ENCODE measurements at regions not wholly inside any gene's neighbourhood (a gene's known extent, or its start where the extent isn't known, plus 50 kb on each side); places are given as distances from the start of the nearest gene placed in this dataset.

DNA sequence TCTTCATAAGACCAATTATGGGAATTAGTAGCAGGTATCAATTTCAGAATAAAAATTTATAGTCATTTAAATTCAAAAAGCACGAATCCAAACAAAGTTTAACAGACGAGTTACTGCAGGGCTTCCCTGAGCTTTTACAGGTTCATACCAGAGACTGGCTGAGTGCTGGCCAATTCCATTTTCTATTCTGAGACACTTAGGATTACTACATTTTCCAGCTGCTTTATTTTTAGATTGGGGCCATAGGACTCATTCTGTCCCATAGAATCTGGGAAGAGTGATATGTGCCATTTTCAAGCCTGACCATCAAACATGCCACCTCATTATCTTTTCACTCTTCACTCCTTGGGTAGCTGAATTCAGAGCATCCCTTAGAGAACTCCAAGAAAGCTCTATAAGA, 410.7 kb downstream of the DNAH5 start:
- H3K36me3 Mint-ChIP-seq, result no peaks in the 10 kb centered on the region
- CTCF ChIA-PET, result no interaction called here
- H3K9me3 Mint-ChIP-seq, result peaks cover 7% of the 10 kb centered on the region
- no peak overlapping the region for H3K4me3 Mint-ChIP-seq
- no peak overlapping the region for H3K27ac Mint-ChIP-seq
- H3K4me1 Mint-ChIP-seq, result no peaks in the 10 kb centered on the region
- no peaks in the 10 kb centered on the region for H3K27me3 Mint-ChIP-seq
- no peak for DNase-seq

DNA sequence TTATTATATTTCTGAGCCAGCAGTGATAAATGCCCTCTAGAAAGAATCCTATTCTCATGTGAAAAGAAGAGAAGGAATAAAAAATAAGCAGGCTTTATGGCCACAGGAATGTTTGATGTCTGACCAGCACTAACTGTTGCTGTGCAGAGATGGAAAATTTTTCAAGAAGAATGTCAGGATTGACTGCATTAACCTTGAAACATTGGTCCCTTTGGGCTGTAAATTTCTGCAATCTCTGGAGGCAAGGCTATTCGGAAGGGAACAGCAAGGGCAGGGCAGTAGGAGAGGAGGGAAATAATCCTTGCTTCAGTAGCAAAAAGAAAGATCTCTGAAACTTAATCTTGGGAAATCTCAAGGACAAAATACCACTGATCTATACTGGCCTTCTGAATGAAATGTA, 415.2 kb downstream of the DNAH5 start:
- CTCF ChIA-PET, result no interaction called here
- Mint-ChIP-seq H3K27ac (no peak overlapping the region), H3K4me1 (no peaks in the 10 kb centered on the region)

GRCh38 chr5:13524936-13525335, 419.6 kb downstream of the DNAH5 start:
- Mint-ChIP-seq H3K9me3 (peaks cover 17% of the 10 kb centered on the region), H3K4me1 (no peaks in the 10 kb centered on the region), H3K27me3 (no peaks in the 10 kb centered on the region), H3K27ac (no peak overlapping the region), H3K36me3 (no peaks in the 10 kb centered on the region), H3K4me3 (no peak overlapping the region)
- no peak for DNase-seq
- CTCF ChIA-PET, result no interaction called here

More for the DNA sequence above, 415.2 kb downstream of the DNAH5 start:
- Mint-ChIP-seq H3K36me3 (no peaks in the 10 kb centered on the region), H3K9me3 (peaks cover 5% of the 10 kb centered on the region), H3K4me3 (no peak overlapping the region), H3K27me3 (no peaks in the 10 kb centered on the region)
- no peak for DNase-seq

- H3K4me3 Mint-ChIP-seq, result no peak overlapping the region
- H3K36me3 Mint-ChIP-seq, result no peaks in the 10 kb centered on the region
- CTCF ChIA-PET, result no interaction called here
- no peak overlapping the region for H3K27ac Mint-ChIP-seq
- H3K9me3 Mint-ChIP-seq, result peaks cover 19% of the 10 kb centered on the region
- no peak for DNase-seq
- H3K27me3 Mint-ChIP-seq, result no peaks in the 10 kb centered on the region
- H3K4me1 Mint-ChIP-seq, result no peaks in the 10 kb centered on the region
These were observed 425.4 kb downstream of the DNAH5 start for GRCh38 chr5:13519131-13519530.

- no peaks in the 10 kb centered on the region for H3K27me3 Mint-ChIP-seq
- peaks cover 9% of the 10 kb centered on the region for H3K9me3 Mint-ChIP-seq
- H3K4me3 Mint-ChIP-seq, result no peak overlapping the region
- H3K27ac Mint-ChIP-seq, result no peak overlapping the region
- CTCF ChIA-PET, result no interaction called here
- no peaks in the 10 kb centered on the region for H3K4me1 Mint-ChIP-seq
- H3K36me3 Mint-ChIP-seq, result no peaks in the 10 kb centered on the region
- DNase-seq, result no peak
These were observed 428.3 kb downstream of the DNAH5 start for GRCh38 chr5:13516195-13516594.

DNA sequence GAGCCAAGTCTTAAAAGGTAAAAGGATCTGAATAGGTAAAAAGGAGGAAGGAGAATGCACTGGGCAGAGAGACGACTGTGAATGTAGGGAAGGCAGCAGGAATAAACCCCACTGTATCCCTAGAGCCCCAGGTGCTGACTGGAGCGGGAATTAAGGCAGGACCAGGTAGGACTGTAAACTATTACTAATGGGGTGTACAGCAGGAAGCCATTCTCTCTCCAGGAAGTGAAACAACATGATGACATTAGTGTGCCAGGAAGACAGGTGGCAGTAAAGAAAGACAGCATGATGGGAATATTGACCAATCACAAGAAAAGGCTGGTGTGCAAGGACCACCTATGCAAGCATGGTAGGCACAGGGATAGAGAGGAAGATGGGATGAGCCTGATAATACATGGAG, 433.0 kb downstream of the DNAH5 start:
- Mint-ChIP-seq H3K4me3 (no peak overlapping the region), H3K27ac (no peak overlapping the region), H3K9me3 (peaks cover 7% of the 10 kb centered on the region), H3K4me1 (no peaks in the 10 kb centered on the region), H3K36me3 (no peaks in the 10 kb centered on the region), H3K27me3 (no peaks in the 10 kb centered on the region)
- no peak for DNase-seq
- CTCF ChIA-PET, result no interaction called here

- Mint-ChIP-seq H3K36me3 (no peaks in the 10 kb centered on the region), H3K4me3 (no peak overlapping the region), H3K27ac (no peak overlapping the region), H3K27me3 (no peaks in the 10 kb centered on the region), H3K9me3 (peaks cover 6% of the 10 kb centered on the region), H3K4me1 (no peaks in the 10 kb centered on the region)
- CTCF ChIA-PET, result no interaction called here
- DNase-seq, result no peak
These were observed 433.9 kb downstream of the DNAH5 start for GRCh38 chr5:13510616-13511015.

GRCh38 chr5:13508559-13508958, 435.9 kb downstream of the DNAH5 start:
- peaks cover 6% of the 10 kb centered on the region for H3K9me3 Mint-ChIP-seq
- no peak for DNase-seq
- H3K4me3 Mint-ChIP-seq, result no peak overlapping the region
- H3K27ac Mint-ChIP-seq, result no peak overlapping the region
- no peaks in the 10 kb centered on the region for H3K4me1 Mint-ChIP-seq
- CTCF ChIA-PET, result no interaction called here
- no peaks in the 10 kb centered on the region for H3K27me3 Mint-ChIP-seq
- H3K36me3 Mint-ChIP-seq, result no peaks in the 10 kb centered on the region

DNA sequence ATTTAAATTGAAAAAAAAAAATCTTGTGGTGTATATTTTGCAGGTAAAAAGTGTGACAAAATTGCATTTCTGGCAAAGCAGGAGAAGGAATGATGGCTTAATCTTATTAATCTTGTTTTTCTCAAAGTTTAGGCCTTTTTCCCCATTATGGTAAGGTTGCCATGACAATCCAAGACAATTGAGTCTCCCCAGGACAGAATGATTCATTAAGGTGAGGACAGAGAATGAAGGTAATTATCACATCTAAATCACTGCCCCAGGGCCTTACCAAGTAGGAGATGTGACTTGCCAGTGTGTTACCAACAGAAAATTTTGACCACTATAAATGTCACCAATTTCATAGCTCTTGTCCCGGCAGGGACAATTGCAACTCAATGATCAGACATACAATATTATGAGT, 439.2 kb downstream of the DNAH5 start:
- H3K27me3 Mint-ChIP-seq, result no peaks in the 10 kb centered on the region
- no peak overlapping the region for H3K27ac Mint-ChIP-seq
- DNase-seq, result no peak
- H3K36me3 Mint-ChIP-seq, result no peaks in the 10 kb centered on the region
- CTCF ChIA-PET, result no interaction called here
- H3K4me3 Mint-ChIP-seq, result no peak overlapping the region
- H3K9me3 Mint-ChIP-seq, result peaks cover 3% of the 10 kb centered on the region
- H3K4me1 Mint-ChIP-seq, result no peaks in the 10 kb centered on the region

DNA sequence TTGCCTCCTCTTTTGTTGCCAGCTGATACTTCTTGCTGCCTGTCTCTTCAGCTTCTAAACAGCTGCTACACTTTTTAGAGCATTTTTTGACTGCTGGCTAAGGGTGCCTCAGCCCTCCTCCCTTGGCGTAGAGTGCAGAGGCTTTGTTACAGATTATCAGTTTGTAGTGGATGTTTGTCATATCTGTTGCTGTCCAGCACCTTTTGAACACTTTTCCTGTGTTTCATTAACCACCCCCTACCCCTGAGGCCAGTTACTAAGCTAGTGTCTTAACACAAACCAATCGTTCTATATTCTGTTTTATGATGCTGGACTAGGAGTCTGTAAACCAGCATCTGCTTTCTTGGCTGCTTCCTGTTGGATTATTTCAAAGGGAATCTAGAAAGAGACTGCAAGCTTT, 441.5 kb downstream of the DNAH5 start:
- no peak for DNase-seq
- Mint-ChIP-seq H3K27ac (no peak overlapping the region), H3K27me3 (no peaks in the 10 kb centered on the region), H3K36me3 (no peaks in the 10 kb centered on the region), H3K9me3 (peaks cover 8% of the 10 kb centered on the region), H3K4me1 (no peaks in the 10 kb centered on the region), H3K4me3 (no peak overlapping the region)
- CTCF ChIA-PET, result no interaction called here

DNA sequence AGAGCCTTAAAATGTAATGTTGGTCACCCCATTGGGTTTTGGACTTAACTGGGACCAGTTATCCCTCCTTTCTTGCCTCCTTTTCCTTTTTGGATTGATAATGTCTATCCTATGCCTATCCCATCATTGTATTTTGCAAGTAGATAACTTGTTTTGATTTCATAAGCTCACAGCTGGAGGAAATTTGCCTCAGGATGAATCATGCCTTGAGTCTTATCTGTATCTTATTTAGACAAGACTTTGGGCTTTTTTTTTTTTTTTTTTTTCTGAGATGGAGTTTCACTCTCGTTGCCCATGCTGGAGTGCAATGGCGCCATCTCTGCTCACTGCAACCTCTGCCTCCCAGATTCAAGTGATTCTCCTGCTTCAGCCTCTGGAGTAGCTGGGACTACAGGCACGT, 443.3 kb downstream of the DNAH5 start:
- H3K36me3 Mint-ChIP-seq, result no peaks in the 10 kb centered on the region
- H3K9me3 Mint-ChIP-seq, result peaks cover 6% of the 10 kb centered on the region
- H3K27ac Mint-ChIP-seq, result no peak overlapping the region
- no peak overlapping the region for H3K4me3 Mint-ChIP-seq
- no peaks in the 10 kb centered on the region for H3K27me3 Mint-ChIP-seq
- CTCF ChIA-PET, result no interaction called here
- no peaks in the 10 kb centered on the region for H3K4me1 Mint-ChIP-seq
- no peak for DNase-seq

- H3K4me3 Mint-ChIP-seq, result no peak overlapping the region
- H3K36me3 Mint-ChIP-seq, result no peaks in the 10 kb centered on the region
- H3K27ac Mint-ChIP-seq, result no peak overlapping the region
- H3K4me1 Mint-ChIP-seq, result no peaks in the 10 kb centered on the region
- no peaks in the 10 kb centered on the region for H3K27me3 Mint-ChIP-seq
- no peak for DNase-seq
- CTCF ChIA-PET, result no interaction called here
- peaks cover 8% of the 10 kb centered on the region for H3K9me3 Mint-ChIP-seq
These were observed 446.2 kb downstream of the DNAH5 start for GRCh38 chr5:13498279-13498678.

GRCh38 chr5:13488254-13488931, 456.1 kb downstream of the DNAH5 start:
- H3K4me1 Mint-ChIP-seq, result no peaks in the 10 kb centered on the region
- no peak for DNase-seq
- CTCF ChIA-PET, result no interaction called here
- peaks cover 13% of the 10 kb centered on the region for H3K9me3 Mint-ChIP-seq
- H3K27ac Mint-ChIP-seq, result no peak overlapping the region
- H3K4me3 Mint-ChIP-seq, result no peak overlapping the region
- no peaks in the 10 kb centered on the region for H3K27me3 Mint-ChIP-seq
- H3K36me3 Mint-ChIP-seq, result no peaks in the 10 kb centered on the region

GRCh38 chr5:13480834-13481233, 463.7 kb downstream of the DNAH5 start:
- no peak overlapping the region for H3K4me3 Mint-ChIP-seq
- H3K9me3 Mint-ChIP-seq, result no peaks in the 10 kb centered on the region
- H3K36me3 Mint-ChIP-seq, result no peaks in the 10 kb centered on the region
- H3K27me3 Mint-ChIP-seq, result no peaks in the 10 kb centered on the region
- CTCF ChIA-PET, result no interaction called here
- H3K4me1 Mint-ChIP-seq, result no peaks in the 10 kb centered on the region
- DNase-seq, result no peak
- no peak overlapping the region for H3K27ac Mint-ChIP-seq

- Mint-ChIP-seq H3K4me3 (no peak overlapping the region), H3K9me3 (peaks cover 2% of the 10 kb centered on the region), H3K36me3 (no peaks in the 10 kb centered on the region), H3K27ac (no peak overlapping the region), H3K27me3 (no peaks in the 10 kb centered on the region), H3K4me1 (no peaks in the 10 kb centered on the region)
- DNase-seq, result no peak
- CTCF ChIA-PET, result interaction anchor here (0.7 kb wide), 1 partner anchor 24 kb away, joined by 4 read pairs; no protein-coding TSS in a partner anchor
These were observed 465.5 kb downstream of the DNAH5 start for GRCh38 chr5:13478831-13479465.
